G401 (cell line): ENCODE measurements at regions not wholly inside any gene's neighbourhood (a gene's known extent, or its start where the extent isn't known, plus 50 kb on each side); places are given as distances from the start of the nearest gene placed in this dataset.
A peak's percentile ranks its signal among the peaks of the same experiment; 100 is the strongest.
"Not testable (repeated sequence)": the region's sequence is repeated elsewhere in the genome, so short reads cannot be mapped to it uniquely, and the experiment has no call there.

Experiments used
- DNase-seq: peaks from one replicate; pipeline ENCODE4 v3.0.0-alpha.2; 2015; ENCODE audit warnings: low spot score
- in situ Hi-C: cut with HindIII; loops from 2 replicates; pipeline ENCODE4 v1.10.0; 2016; ENCODE audit warnings: low sequenced_read_pairs, mixed read lengths

DNA sequence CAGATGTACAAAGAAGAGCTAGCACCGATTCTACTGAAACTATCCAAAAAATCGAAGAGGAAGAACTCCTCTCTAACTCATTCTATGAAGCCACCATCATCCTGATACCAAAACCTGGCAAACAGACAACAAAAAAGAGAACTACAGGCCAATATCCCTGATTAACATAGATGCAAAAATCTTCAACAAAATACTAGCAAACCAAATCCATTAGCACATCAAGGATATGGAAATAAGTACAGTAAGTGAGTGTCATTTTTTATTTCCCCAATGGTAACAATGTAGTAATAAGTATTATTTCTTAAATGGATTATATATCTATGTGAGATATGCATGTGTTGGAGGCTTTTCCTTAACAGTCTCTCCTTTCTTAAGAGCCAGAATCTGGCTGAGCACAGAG lies 134.5 kb upstream of the SMLR1 start:
- no peak for DNase-seq
- in situ Hi-C loops: no loop called here

DNA sequence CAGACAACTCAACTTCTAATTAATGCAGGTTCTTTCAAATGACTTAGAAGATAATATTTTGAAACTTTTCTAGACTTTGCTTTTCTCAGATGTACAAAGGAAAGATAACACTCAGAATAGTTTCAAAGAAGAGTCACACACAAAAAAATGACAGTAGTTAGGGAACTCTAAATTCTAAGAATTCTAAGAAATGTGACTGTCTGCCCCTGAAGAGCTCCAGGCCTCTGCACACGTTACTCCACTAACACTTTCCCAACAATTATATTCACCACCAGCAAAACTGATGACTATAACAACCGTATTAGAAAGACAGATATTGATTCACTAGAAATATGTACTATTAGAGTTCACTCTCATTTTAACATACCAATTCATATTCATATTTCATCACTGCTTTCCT lies 133.3 kb upstream of the SMLR1 start:
- in situ Hi-C loops: no loop called here
- no peak for DNase-seq

DNA sequence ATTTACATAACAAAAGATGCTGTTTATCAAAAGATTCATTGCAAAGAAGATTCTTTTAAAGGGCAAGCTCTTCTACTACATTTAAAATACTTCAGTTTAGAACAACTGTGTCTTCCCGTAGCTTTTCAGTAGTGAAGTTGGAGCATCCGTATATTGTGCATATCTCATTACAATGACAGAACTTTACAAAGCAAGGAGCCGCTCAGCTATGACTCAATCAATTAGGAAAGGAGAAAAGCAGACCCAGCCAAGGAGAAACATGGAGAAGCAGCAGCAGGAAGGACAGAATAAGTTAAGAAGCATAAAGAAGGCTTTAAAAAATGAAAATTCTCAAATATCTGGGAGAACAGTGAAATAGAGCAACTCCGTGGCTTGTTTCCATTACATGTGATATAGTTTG lies 132.6 kb upstream of the SMLR1 start:
- DNase-seq: no peak
- in situ Hi-C loops: no loop called here

DNA sequence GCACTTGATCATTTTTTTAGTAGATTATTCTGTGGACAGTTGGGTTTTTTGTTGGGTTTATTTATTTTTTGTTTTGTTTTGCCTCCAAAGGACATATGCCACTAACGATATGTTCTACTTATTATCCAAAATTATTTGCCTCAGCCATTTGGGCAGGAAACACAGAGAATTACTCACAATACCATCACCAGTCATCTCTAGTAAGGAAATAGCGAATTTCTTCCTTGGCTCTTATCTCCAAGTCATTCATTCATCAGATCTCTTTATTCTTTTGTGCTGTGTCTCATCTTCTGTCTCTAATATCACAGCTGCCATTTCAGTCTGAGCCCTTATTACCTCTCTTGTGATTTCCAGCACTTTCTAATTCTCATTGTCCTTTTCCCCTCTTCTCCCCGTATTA lies 130.4 kb upstream of the SMLR1 start:
- DNase-seq: no peak
- in situ Hi-C loops: no loop called here

DNA sequence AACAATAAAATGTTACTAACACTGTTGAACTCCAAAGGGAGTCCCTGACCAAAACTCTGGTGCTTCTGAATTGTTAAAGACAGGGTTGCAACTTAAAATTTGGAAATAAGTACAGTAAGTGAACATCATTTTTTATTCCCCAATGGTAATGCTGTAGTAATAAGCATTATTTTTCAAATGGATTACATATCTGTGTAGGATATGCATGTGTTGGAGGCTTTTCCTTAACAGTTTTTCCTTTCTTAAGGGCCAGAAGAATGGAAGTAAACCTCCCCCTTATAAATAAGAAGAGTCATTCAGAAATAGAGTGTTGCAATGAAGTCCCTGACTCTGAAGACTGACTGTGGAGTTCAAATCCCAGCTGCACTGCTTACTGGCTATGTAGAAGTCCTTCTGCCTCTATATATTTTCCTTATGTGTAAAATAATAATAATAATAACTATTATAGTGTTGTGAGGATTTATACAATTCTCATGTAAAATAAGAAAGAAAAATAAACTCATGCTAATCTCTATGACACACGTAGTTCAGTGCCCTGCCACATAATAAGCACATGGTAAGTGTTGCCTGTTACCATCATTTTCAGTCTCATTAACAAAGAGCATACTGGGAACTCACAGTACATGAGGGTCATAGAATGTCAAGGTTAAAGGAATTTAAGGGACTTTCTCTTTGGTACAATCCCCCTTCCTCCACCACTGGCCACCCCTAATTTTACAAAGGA lies 129.8 kb upstream of the SMLR1 start:
- in situ Hi-C loops: no loop called here
- DNase-seq: no peak

DNA sequence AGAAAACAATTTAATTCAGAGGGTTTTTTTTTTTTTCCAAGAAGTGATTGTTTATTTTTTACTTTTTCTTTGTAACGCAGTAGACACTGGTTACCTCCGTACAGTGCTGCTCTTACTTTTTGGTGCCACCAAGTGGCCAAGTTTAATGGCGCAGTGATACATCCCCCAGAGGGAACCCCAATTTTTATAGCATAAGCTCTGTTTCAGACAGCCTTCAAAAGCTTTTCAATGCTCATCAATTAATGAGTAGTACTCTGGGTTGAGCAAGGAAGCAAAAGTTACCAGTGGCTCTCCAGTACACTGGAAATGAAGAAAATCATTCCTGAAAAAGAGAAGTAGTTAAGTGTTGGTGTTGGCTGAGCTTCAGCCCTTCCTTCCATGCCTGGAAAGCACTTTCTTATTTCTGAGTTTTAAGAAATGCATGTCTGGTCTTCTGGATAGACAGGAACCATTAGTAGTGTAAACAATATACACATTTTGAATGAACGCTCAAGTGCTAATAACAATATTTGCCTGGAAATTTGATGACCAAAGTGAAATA lies 129.1 kb upstream of the SMLR1 start:
- in situ Hi-C loops: no loop called here
- DNase-seq: peak; percentile 8

DNA sequence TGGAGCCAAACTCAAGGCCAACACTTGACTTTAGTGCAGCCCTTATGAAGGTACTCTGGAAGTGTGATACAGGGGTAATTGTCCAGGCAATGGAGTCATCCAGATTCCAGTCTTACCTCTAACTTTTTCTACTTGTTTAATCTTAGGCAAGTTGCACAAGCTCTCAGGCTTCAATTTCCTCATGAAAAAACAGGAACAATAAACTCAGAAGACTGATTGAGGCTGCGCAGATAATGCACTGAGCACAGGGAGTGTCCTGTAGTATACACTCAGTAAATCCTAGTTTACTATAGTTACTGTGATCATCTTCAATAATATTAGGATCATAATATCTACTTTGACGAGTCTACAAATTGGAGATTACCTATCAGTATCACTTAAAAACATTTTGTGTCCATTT lies 127.5 kb upstream of the SMLR1 start:
- in situ Hi-C loops: no loop called here

DNA sequence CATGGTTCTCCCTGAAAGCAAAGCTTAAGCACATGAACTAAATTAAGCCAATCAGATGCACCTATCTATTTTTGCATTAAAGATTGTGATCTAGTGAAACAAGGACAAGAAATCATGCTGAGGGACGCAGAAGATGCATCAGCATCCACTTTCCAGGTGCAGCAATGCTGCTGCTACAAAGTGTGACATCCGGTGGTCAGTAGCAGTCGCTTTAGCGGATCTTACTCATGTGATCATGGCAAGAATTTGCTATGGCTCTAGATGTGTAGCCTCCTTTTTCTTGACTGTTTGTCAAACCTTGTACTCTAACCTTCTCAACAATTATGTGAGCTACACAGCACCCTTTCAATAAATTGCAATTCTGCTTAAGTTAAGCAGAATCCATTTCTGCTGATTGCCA lies 126.8 kb upstream of the SMLR1 start:
- no peak for DNase-seq
- in situ Hi-C loops: no loop called here

More for the DNA sequence above, 127.5 kb upstream of the SMLR1 start:
- no peak for DNase-seq

DNA sequence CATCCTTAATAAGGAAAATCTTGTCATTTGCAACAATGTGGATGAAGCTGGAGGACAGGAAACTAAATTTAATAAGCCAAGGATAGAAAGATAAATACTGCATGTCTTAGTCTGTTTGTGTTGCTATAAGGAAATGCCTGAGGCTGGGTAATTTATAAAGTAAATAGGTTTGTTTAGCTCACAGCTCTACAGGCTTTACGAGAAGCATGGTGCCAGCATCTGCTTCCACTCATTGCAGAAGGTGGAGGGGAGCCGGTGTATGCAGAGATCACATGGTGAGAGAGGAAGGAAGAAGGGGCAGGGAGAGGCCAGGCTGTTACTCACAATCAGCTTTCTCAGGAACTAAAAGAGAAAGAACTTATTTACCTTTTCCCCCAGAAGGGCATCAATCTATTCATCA lies 118.9 kb upstream of the SMLR1 start:
- no peak for DNase-seq
- in situ Hi-C loops: no loop called here

DNA sequence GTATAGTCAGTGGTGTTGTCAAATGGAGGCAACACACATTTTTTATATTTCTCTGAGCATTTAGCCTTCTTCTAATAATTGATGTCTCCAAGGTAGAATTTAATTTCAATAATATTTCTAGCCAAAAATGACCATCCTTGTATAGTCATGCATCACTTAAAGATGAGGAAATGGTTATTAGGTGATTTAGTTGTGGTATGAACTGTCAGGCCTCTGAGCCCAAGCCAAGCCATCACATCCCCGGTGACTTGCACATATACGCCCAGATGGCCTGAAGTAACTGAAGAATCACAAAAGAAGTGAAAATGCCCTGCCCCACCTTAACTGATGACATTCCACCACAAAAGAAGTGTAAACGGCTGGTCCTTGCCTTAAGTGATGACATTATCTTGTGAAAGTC lies 115.6 kb upstream of the SMLR1 start:
- DNase-seq, in situ Hi-C loops: not testable (repeated sequence)

DNA sequence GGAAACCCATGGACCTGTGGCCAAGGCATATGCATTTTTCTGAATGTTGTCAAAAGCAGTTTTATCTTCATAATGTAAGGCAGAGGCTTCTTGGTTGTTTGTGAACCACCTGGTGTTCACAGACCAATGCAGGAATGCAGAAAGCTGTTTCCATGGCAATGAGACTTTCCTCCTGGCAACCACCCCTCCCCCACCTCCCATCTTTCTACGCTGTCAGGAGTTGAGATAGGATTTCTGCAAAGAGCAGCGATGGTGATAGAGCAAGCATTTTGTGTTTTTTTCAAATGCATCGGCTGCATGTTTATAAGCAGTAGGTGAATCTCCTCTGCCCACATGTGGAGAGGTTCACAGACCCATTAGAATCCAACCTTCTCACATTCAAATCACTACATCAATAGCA lies 114.1 kb upstream of the SMLR1 start:
- in situ Hi-C loops: no loop called here
- DNase-seq: peak; percentile 13

DNA sequence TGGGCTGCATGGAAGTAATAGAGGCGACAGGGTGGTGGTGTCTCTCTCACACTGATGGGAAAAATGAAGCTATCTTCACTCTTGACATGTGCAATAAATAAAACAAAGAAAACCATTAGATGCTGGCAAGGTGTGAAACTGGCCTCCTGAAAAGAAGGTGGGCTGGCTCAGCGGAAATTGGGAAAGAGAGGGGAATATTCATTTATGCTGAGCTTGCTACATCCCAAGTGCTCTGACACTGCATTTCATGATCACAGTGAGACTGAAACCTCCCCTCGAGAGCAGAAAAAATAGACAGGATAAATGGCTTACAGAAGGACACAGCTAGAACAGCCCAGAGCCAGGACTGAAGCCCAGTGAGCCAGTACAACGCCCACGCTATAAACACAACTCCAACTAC lies 112.1 kb upstream of the SMLR1 start:
- in situ Hi-C loops: no loop called here
- no peak for DNase-seq

DNA sequence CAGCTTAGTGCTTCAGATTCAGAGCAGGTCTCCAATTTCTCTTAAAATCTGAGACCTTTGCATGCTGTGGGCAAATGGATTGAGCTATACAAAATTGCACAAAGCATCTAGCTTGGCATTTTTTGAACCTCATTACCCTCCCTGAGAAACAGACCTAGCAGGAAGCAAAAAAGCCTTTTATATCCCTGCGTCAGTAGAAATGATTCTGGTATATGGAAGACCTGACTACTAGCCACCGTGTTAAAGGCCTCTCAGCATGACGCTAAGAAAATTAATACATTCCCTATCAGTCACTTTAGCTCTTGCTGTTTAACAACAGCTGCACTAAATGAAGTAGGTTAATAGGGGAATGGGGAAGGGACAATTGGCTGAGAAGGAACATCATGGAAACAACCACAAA lies 110.7 kb upstream of the SMLR1 start:
- in situ Hi-C loops: no loop called here
- no peak for DNase-seq

DNA sequence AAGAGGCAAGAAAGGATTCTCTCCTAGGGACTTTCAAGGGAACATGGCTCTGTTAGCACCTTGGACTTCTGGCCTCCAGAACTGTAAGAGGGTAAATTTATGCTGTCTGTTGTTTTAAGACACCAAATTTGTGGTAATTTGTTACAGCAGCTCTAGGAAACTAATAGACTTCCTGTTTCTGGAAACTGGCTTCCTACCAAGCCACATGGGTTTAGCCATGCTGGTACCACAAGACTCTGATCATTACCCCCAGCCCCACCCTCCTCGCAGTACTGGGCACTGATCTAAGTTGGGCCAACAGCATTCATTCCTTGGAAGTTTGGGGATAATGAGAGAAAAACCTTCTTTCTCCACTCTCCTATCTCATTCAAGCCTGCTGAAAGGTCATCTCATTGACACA lies 109.5 kb upstream of the SMLR1 start:
- in situ Hi-C loops: no loop called here
- no peak for DNase-seq

DNA sequence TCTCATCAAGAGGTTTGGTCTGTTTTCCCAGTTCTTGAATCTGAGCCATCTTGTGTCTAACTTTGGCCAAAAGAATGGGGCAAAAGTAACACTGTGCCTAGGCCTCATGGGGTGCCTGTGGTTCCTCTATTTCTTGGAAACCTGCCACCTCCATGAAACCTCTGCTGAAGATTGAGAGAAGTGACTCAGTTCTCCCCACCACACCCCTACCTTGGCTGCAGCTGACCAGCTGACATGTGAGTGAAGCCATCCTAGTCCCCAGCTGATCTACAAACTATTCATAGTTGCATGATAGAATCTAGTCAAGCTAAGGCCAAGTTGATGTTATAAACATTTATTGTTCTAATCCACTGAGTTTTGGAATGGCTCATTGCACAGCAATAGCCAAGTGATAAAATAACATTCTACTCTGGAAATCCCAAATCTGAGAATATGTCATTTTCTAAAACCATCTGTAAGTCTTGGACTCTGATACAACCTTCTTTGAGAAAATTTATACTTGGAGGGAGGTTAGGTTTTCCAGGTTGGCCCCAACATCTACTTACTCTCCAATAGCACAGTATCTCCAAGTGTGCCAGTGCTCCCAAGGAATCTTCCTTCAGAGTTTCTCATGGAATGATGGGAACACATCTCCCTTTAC lies 107.0 kb upstream of the SMLR1 start:
- in situ Hi-C loops: no loop called here
- DNase-seq: no peak

DNA sequence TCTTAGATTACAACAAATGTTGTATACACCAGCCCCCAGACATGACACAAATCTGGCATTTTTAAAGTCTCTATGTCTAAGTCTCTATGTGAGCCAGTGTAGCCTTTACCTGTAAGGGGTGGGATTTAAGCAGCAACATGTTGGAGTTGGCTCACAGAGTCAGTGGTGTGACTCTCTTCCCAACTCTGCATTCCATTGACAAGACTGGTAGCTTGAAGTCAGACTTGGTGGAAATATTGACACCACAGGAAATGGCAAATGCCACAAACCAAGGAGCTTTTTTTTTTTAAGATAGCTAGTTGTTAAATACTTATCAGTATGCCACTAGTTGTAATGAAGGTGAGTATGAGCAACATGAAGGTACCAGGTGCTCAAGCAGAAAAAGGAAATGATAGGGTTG lies 103.1 kb upstream of the SMLR1 start:
- in situ Hi-C loops: no loop called here
- no peak for DNase-seq

DNA sequence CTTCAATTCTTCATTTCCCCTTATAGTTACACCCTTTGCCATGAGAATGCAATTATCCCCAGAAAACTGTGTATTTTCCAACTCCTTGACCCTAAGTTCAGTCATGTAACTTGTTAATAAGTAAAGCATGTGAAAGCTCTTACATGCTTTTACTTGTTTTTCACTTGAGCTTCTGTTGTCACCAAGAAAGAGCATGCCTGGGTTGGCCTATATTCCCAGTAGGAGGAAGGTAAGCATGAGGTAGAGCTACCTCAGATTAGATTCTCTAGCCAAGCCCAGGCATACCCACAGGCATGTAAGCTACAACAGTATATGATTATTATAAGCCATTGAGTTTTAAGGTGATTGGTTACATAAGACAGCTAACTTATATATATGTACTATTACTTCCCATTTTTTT lies 101.7 kb upstream of the SMLR1 start:
- no peak for DNase-seq
- in situ Hi-C loops: no loop called here

DNA sequence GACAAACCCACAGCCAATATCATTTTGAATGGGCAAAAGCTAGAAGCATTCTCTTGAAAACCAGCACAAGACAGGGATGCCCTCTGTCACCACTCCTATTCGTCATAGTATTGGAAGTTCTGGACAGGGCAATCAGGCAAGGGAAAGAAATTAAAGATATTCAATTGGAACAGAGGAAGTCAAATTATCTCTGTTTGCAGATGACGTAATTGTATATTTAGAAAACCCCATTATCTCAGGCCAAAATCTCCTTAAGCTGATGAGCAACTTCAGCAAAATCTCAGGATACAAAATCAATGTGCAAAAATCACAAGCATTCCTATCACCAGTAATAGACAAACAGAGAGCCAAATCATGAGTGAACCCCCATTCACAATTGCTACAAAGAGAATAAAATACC lies 99.1 kb upstream of the SMLR1 start:
- in situ Hi-C loops, DNase-seq: not testable (repeated sequence)

DNA sequence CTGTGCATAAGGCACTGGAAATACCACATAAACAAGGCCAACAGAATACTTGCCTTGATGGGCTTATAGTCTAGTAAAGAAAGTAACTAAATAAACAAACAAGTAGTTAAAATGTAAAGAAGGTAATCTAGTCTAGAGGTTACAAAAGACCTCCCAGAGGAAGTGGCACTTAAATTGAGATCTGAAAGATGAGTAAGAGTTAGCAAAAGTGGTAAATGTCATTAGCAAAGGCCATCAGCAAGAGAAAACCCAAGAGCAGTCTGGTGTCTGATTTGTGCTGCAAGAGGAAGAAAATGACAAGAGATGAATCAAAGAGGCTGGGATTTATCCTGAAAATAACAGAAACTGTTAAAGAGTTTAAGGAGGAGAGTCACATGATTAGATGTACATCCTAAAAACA lies 96.6 kb upstream of the SMLR1 start:
- DNase-seq: no peak
- in situ Hi-C loops: no loop called here

DNA sequence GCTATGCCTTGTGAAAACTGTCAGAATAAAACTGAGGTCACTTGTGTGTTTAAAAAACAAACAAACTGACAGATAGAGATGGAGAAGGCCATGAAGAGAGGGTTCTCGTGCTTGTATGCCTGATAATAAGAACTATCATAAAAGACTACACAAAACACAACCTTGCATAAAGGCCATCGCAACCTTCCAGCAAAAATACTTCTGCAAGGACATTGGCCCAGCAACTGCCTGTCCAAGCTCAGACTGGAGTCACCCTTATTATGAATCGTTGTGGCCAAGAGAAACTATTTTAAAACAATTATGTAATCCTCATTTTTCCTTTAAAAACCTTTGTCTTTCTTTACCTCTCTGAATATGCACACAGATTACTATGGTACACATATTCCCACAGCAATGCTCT lies 93.0 kb upstream of the SMLR1 start:
- DNase-seq: no peak
- in situ Hi-C loops: no loop called here

DNA sequence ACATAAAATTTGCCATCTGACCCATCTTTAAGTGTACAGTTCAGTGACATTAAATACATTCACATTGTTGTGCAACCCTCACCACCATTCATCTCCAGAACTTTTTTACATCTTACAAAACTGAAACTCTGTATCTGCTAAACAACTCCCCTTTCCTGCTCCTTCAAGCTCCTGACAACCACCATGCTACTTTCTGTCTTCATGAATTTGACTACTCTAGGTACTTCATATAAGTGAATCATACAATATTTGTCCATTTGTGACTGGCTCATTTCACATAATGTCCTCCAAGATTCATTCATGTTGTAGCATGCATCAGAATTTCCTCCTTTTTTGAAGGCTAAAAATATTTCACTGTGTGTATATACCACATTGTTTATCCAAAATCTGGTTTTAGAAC lies 86.9 kb upstream of the SMLR1 start:
- in situ Hi-C loops: no loop called here
- DNase-seq: no peak
